Esophagus muscularis mucosa (tissue), 2 donors: ENCODE measurements at regions not wholly inside any gene's neighbourhood (a gene's known extent, or its start where the extent isn't known, plus 50 kb on each side); places are given as distances from the start of the nearest gene placed in this dataset.

Experiments
- POLR2A ChIP-seq: fragments of 450-650 bp; IDR thresholded peaks from one replicate; pipeline ENCODE4 v1.6.1; 2017; ENCODE audit warnings: antibody characterized with exemption, moderate library complexity, mild to moderate bottlenecking, low read depth
- POLR2AphosphoS5 ChIP-seq, 2 donors: sonication (generic); formaldehyde crosslinking; IDR thresholded peaks; one replicate each; pipeline ENCODE4 v1.6.1; 2017; ENCODE audit warnings: antibody characterized with exemption in 2 of 2

- TF ChIP-seq POLR2AphosphoS5 (IDR thresholded peaks at IDR 0.05) (no peak), POLR2A (no peak)
Measured at GRCh38 chr2:193350509-193350908, 1155.8 kb upstream of the TMEFF2 start.
